GM18951 (cell line): ENCODE measurements at regions not wholly inside any gene's neighbourhood (a gene's known extent, or its start where the extent isn't known, plus 50 kb on each side); places are given as distances from the start of the nearest gene placed in this dataset.

ENCODE experiments used
- POLR2A ChIP-seq: IDR thresholded peaks from 4 replicates; pipeline ENCODE4 v1.6.1; 2011; ENCODE audit warnings: mild to moderate bottlenecking; ENCODE audit not compliant: insufficient read length, insufficient read depth; ENCODE audit errors: extremely low read depth
- in situ Hi-C: fragments of 300-500 bp; cut with MboI; formaldehyde crosslinking; loops from one replicate; pipeline ENCODE4 v1.12.0; 2022; ENCODE audit warnings: low sequenced_read_pairs, mixed read lengths, inconsistent platforms; ENCODE audit not compliant: unreplicated experiment

GRCh38 chr11:26017322-26017860 lies 314.5 kb upstream of the ANO3 start:
- no peak for TF ChIP-seq POLR2A
- in situ Hi-C loops = no loop called here

- TF ChIP-seq POLR2A = no peak
- in situ Hi-C loops = no loop called here
Observed at GRCh38 chr11:26017903-26018302, 314.0 kb upstream of the ANO3 start.

DNA sequence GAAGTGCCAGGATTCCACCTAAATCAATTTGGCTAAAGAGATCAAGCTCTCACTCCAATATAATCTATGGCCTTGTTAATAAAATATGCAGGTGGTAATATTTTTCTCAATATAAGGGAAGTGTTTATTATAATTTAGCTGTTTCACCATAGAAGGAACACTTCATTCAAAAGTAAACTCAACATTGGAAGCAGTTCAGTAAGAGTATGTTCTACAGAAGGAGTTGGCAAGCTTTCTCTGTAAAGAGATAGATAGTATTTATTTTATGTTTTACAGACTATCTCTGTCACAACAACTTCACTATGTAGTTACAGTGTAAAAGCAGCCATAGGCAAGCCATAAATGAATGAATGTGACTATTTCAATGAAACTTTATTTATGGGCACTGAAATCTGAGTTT lies 313.6 kb upstream of the ANO3 start:
- no peak for TF ChIP-seq POLR2A
- in situ Hi-C loops = no loop called here

- no peak for TF ChIP-seq POLR2A
- in situ Hi-C loops = no loop called here
Observed at GRCh38 chr11:26019386-26019785, 312.5 kb upstream of the ANO3 start.

DNA sequence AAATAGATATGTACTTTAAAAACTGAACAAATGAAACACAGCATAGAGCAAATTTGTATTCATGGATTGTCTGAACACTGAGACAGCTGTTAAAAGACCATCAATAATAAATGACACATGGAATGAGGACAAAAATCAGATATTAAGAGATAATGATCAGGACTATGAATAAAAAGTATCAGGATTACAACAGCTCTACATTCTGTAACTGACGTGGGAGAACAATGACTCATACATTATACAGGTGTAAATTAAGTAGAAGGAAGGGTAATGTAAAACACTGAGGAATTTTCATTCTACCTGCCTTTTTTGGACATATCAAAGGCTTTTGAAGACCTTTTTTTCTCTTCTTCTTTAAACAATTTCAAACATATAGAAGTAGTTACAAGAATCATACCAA lies 310.9 kb upstream of the ANO3 start:
- in situ Hi-C loops = no loop called here
- TF ChIP-seq POLR2A = no peak

GRCh38 chr11:26023057-26023456 lies 308.9 kb upstream of the ANO3 start:
- in situ Hi-C loops = no loop called here

GRCh38 chr11:26025676-26026075 lies 306.3 kb upstream of the ANO3 start:
- in situ Hi-C loops = no loop called here

More at GRCh38 chr11:26023057-26023456, 308.9 kb upstream of the ANO3 start:
- TF ChIP-seq POLR2A = no peak

GRCh38 chr11:26026078-26026477 lies 305.9 kb upstream of the ANO3 start:
- in situ Hi-C loops = no loop called here
- no peak for TF ChIP-seq POLR2A

More at GRCh38 chr11:26025676-26026075, 306.3 kb upstream of the ANO3 start:
- TF ChIP-seq POLR2A = no peak

GRCh38 chr11:26027887-26028286 lies 304.0 kb upstream of the ANO3 start:
- in situ Hi-C loops = no loop called here

GRCh38 chr11:26028393-26028911 lies 303.5 kb upstream of the ANO3 start:
- in situ Hi-C loops = no loop called here
- no peak for TF ChIP-seq POLR2A

More at GRCh38 chr11:26027887-26028286, 304.0 kb upstream of the ANO3 start:
- TF ChIP-seq POLR2A = no peak

DNA sequence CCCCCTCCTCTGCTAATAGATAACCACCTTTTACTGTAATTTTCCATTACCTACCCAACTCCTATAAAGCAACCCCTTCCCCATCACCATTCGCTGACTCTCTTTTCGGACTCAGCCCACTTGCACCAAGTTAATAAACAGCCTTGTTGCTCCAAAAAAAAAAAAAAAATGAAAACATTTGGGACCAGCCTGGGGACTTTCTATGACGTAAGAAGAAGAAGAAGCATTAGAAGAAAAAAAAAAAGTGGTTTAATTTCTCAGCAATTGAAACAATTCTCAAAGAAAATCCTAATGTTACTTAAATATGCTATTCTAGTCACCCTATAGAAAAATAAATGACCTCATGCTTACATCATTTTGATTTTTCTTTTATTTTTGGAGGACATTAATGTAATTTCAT lies 301.5 kb upstream of the ANO3 start:
- in situ Hi-C loops = no loop called here
- TF ChIP-seq POLR2A = no peak

DNA sequence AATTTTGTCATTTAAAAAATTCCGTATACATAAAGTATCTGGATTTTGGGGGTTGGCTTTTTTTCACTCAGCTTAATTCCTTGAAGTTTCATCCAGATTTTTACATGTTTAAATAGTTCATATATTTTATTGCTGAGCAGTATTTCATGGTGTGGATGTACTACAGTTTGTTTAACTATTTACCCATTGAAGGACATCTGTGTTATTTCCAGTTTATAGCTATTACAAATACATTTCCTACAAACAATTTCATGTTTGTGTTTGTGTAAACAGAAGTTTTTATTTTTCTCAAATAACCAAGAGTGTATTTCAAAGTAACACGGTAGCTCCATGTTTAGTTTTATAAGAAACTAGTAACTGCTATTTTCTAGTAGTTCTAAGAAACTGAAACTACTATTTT lies 299.7 kb upstream of the ANO3 start:
- TF ChIP-seq POLR2A = no peak
- in situ Hi-C loops = no loop called here

DNA sequence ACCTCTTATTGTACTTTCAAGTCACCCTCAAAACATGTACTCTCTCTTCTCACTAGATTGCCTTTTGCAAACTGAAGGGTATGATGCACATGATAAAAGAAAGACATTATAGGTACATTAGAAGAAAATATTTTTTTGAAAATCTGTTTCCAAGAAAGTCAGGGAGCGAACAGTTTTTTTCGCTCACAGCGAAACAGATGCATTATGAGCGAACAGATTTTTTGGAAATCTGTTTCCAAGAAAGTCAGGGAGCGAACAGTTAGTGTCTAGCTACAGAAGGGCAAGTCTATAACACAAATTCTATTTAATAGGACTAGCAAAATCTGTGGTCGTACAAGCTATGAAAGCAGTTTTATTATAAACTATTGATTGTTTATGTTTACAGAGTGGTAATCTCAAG lies 296.2 kb upstream of the ANO3 start:
- TF ChIP-seq POLR2A = no peak
- in situ Hi-C loops = no loop called here

GRCh38 chr11:26037716-26038115 lies 294.2 kb upstream of the ANO3 start:
- in situ Hi-C loops = no loop called here
- no peak for TF ChIP-seq POLR2A

DNA sequence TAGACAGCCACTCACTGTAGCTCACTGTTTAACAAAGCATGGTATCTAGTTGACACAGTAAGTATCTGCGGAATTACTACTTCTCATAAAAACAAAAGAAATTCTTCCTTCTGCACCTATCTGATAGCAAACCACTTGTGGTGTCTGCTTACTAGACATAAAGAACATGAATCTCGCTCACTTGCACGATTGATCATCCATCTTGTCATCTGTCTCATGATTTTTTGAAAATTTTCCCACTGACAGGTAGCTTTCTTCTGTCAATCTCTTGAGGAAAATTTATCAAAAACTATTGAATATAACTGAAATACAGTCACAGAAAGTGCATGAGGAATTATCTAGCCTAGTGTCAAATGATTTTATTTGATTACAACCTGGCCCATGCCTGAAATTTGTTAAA lies 291.6 kb upstream of the ANO3 start:
- in situ Hi-C loops = no loop called here

DNA sequence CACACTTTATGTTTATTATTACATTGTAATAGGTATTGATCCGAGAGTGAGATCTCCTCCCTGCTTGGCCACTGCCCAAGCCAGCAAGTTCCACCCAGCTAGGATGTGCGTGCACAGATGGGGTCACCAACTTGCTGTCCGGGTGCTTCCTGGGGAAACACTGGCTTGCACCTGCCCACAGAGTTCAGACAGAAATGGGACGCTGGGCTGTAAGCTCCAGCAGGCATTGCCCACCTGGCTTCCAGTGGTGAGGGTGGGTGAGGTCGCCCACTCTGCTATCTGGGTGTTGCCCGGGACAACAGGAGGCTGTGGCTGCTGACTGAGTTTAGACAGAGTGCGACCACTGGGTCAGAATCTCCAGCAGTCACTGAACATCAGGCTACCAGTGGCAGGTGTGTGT lies 289.8 kb upstream of the ANO3 start:
- in situ Hi-C loops = no loop called here
- TF ChIP-seq POLR2A = no peak

More for the DNA sequence above, 291.6 kb upstream of the ANO3 start:
- no peak for TF ChIP-seq POLR2A
